Liver (tissue), 3 donors: ENCODE measurements at regions not wholly inside any gene's neighbourhood (a gene's known extent, or its start where the extent isn't known, plus 50 kb on each side); places are given as distances from the start of the nearest gene placed in this dataset.

Source experiments
- EGR1 ChIP-seq, 2 donors: IDR thresholded peaks; 2 replicates each; pipeline ENCODE4 v1.6.1; 2016 to 2018; ENCODE audit warnings: antibody characterized with exemption in 2 of 2, low read depth in 2 of 2
- GABPA ChIP-seq, 2 donors: IDR thresholded peaks in 1 of 2; conservative IDR thresholded peaks in 1 of 2; 2 replicates each; pipeline ENCODE4 v1.6.1; 2016; ENCODE audit warnings: antibody characterized with exemption in 2 of 2, mild to moderate bottlenecking in 1 of 2, moderate library complexity in 1 of 2
- JUND ChIP-seq, 2 donors: IDR thresholded peaks; 2 replicates each; pipeline ENCODE4 v1.6.1; 2016; ENCODE audit warnings: antibody characterized with exemption in 2 of 2
- NR2F2 ChIP-seq: IDR thresholded peaks from 2 replicates; pipeline ENCODE4 v1.6.1; 2016; ENCODE audit warnings: antibody characterized with exemption
- RAD21 ChIP-seq, 2 donors: IDR thresholded peaks; 2 replicates each; pipeline ENCODE4 v1.6.1; 2016; ENCODE audit warnings: antibody characterized with exemption in 2 of 2, mild to moderate bottlenecking in 2 of 2
- RXRA ChIP-seq, 2 donors: IDR thresholded peaks; 2 replicates each; pipeline ENCODE4 v1.6.1; 2017 to 2018; ENCODE audit warnings: antibody characterized with exemption in 2 of 2, mild to moderate bottlenecking in 1 of 2
- SP1 ChIP-seq: IDR thresholded peaks from 2 replicates; pipeline ENCODE4 v1.6.1; 2018; ENCODE audit warnings: antibody characterized with exemption, mild to moderate bottlenecking
- TAF1 ChIP-seq: conservative IDR thresholded peaks from 2 replicates; pipeline ENCODE4 v1.6.1; 2016; ENCODE audit warnings: antibody characterized with exemption, mild to moderate bottlenecking
- YY1 ChIP-seq: IDR thresholded peaks from 2 replicates; pipeline ENCODE4 v1.6.1; 2016; ENCODE audit warnings: antibody characterized with exemption, mild to moderate bottlenecking
- TF ChIP-seq, protein P1 (sequence below): fragments of 150-350 bp; IDR thresholded peaks from 2 replicates; pipeline ENCODE4 v1.5.1; 2017; ENCODE audit warnings: improper control_type of control experiment, low read depth, low read length; ENCODE audit not compliant: missing input control
- TF ChIP-seq, protein P2 (sequence below): IDR thresholded peaks from 2 replicates; pipeline ENCODE4 v1.6.1; 2016; ENCODE audit warnings: antibody characterized with exemption
- TF ChIP-seq, protein P3 (sequence below): IDR thresholded peaks from 2 replicates; pipeline ENCODE4 v1.6.1; 2016; ENCODE audit warnings: antibody characterized with exemption
- TF ChIP-seq, protein P4 (sequence below): IDR thresholded peaks from 2 replicates; pipeline ENCODE4 v1.6.1; 2016; ENCODE audit warnings: antibody characterized with exemption
- TF ChIP-seq, protein P5 (sequence below): IDR thresholded peaks from 2 replicates; pipeline ENCODE4 v1.6.1; 2016; ENCODE audit warnings: antibody characterized with exemption, mild to moderate bottlenecking
- donor health status: healthy.
- donor health status: healthy.

DNA sequence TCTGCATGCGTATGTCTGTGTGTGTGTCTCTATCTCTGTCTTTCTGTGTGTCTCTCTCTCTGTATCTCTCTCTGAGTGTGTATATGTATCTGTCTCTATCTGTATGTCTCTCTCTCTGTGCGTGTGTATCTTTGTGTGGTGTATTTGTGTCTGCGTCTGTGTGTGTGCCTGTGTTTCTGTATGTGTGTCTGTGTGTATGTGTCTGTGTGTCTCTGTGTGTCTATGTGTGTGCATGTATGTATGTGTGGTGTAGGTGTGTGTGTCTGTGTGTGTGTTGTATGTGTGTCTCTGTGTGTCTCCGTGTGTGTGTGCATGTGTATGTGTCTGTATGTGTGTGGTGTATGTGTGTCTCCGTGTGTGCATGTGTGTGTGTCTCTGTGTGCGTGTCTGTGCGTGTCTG is 243.0 kb upstream of the FOXQ1 start:
- TF ChIP-seq, protein P1, sequence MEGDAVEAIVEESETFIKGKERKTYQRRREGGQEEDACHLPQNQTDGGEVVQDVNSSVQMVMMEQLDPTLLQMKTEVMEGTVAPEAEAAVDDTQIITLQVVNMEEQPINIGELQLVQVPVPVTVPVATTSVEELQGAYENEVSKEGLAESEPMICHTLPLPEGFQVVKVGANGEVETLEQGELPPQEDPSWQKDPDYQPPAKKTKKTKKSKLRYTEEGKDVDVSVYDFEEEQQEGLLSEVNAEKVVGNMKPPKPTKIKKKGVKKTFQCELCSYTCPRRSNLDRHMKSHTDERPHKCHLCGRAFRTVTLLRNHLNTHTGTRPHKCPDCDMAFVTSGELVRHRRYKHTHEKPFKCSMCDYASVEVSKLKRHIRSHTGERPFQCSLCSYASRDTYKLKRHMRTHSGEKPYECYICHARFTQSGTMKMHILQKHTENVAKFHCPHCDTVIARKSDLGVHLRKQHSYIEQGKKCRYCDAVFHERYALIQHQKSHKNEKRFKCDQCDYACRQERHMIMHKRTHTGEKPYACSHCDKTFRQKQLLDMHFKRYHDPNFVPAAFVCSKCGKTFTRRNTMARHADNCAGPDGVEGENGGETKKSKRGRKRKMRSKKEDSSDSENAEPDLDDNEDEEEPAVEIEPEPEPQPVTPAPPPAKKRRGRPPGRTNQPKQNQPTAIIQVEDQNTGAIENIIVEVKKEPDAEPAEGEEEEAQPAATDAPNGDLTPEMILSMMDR, result no peak
- TF ChIP-seq GABPA (IDR thresholded peaks at IDR 0.05 in 1 of 2, conservative IDR thresholded peaks at IDR 0.05 in 1 of 2) (no peak), EGR1 (IDR thresholded peaks at IDR 0.05; ENCODE audit: low read depth in 2 of 2) (no peak), SP1 (no peak), NR2F2 (no peak), YY1 (no peak), RXRA (IDR thresholded peaks at IDR 0.05) (no peak), TAF1 (no peak), JUND (IDR thresholded peaks at IDR 0.05) (no peak), RAD21 (IDR thresholded peaks at IDR 0.05) (no peak)
- TF ChIP-seq, protein P2, sequence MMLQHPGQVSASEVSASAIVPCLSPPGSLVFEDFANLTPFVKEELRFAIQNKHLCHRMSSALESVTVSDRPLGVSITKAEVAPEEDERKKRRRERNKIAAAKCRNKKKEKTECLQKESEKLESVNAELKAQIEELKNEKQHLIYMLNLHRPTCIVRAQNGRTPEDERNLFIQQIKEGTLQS, result no peak
- TF ChIP-seq, protein P3, sequence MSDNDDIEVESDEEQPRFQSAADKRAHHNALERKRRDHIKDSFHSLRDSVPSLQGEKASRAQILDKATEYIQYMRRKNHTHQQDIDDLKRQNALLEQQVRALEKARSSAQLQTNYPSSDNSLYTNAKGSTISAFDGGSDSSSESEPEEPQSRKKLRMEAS, result no peak
- TF ChIP-seq, protein P4, sequence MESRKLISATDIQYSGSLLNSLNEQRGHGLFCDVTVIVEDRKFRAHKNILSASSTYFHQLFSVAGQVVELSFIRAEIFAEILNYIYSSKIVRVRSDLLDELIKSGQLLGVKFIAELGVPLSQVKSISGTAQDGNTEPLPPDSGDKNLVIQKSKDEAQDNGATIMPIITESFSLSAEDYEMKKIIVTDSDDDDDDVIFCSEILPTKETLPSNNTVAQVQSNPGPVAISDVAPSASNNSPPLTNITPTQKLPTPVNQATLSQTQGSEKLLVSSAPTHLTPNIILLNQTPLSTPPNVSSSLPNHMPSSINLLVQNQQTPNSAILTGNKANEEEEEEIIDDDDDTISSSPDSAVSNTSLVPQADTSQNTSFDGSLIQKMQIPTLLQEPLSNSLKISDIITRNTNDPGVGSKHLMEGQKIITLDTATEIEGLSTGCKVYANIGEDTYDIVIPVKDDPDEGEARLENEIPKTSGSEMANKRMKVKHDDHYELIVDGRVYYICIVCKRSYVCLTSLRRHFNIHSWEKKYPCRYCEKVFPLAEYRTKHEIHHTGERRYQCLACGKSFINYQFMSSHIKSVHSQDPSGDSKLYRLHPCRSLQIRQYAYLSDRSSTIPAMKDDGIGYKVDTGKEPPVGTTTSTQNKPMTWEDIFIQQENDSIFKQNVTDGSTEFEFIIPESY, result no peak
- TF ChIP-seq, protein P5, sequence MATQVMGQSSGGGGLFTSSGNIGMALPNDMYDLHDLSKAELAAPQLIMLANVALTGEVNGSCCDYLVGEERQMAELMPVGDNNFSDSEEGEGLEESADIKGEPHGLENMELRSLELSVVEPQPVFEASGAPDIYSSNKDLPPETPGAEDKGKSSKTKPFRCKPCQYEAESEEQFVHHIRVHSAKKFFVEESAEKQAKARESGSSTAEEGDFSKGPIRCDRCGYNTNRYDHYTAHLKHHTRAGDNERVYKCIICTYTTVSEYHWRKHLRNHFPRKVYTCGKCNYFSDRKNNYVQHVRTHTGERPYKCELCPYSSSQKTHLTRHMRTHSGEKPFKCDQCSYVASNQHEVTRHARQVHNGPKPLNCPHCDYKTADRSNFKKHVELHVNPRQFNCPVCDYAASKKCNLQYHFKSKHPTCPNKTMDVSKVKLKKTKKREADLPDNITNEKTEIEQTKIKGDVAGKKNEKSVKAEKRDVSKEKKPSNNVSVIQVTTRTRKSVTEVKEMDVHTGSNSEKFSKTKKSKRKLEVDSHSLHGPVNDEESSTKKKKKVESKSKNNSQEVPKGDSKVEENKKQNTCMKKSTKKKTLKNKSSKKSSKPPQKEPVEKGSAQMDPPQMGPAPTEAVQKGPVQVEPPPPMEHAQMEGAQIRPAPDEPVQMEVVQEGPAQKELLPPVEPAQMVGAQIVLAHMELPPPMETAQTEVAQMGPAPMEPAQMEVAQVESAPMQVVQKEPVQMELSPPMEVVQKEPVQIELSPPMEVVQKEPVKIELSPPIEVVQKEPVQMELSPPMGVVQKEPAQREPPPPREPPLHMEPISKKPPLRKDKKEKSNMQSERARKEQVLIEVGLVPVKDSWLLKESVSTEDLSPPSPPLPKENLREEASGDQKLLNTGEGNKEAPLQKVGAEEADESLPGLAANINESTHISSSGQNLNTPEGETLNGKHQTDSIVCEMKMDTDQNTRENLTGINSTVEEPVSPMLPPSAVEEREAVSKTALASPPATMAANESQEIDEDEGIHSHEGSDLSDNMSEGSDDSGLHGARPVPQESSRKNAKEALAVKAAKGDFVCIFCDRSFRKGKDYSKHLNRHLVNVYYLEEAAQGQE, result no peak
